NB4 (cell line): ENCODE measurements at regions not wholly inside any gene's neighbourhood (a gene's known extent, or its start where the extent isn't known, plus 50 kb on each side); places are given as distances from the start of the nearest gene placed in this dataset.

Source experiments
- CTCF ChIP-seq: IDR thresholded peaks from one replicate; pipeline ENCODE4 v1.5.1; 2012; ENCODE audit warnings: low read depth, low read length
- TF ChIP-seq, protein P1 (sequence below): IDR thresholded peaks from 2 replicates; pipeline ENCODE4 v1.6.1; 2011; ENCODE audit warnings: low read depth, low read length

- TF ChIP-seq CTCF, result no peak
- TF ChIP-seq, protein P1, sequence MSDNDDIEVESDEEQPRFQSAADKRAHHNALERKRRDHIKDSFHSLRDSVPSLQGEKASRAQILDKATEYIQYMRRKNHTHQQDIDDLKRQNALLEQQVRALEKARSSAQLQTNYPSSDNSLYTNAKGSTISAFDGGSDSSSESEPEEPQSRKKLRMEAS, result no peak
Measured at GRCh38 chr4:52373650-52374049, 285.5 kb downstream of the USP46 start.
